GM21367 (cell line): ENCODE measurements at regions not wholly inside any gene's neighbourhood (a gene's known extent, or its start where the extent isn't known, plus 50 kb on each side); places are given as distances from the start of the nearest gene placed in this dataset.
"Not testable (repeated sequence)": the region's sequence is repeated elsewhere in the genome, so short reads cannot be mapped to it uniquely, and the experiment has no call there.

ENCODE experiments used
- ATAC-seq: cut with Tn5 transposase; IDR thresholded peaks from one replicate; pipeline ENCODE4 v1.9.1; 2021; ENCODE audit not compliant: unreplicated experiment

GRCh38 chr9:80678906-80679305, 1010.4 kb downstream of the TLE1 start:
- ATAC-seq, result no peak

- no peak for ATAC-seq
Observed at GRCh38 chr9:80673496-80673895, 1015.9 kb downstream of the TLE1 start.

- ATAC-seq, result no peak
Observed at GRCh38 chr9:80665479-80665878, 1023.9 kb downstream of the TLE1 start.

GRCh38 chr9:80664327-80665210, 1024.8 kb downstream of the TLE1 start:
- ATAC-seq, result no peak

GRCh38 chr9:80659751-80660150, 1029.6 kb downstream of the TLE1 start:
- not testable (repeated sequence) for ATAC-seq

- ATAC-seq, result no peak
Observed at GRCh38 chr9:80651044-80651443, 1038.3 kb downstream of the TLE1 start.

- ATAC-seq, result no peak
Observed at GRCh38 chr9:80649496-80649895, 1039.9 kb downstream of the TLE1 start.

GRCh38 chr9:80649001-80649420, 1040.3 kb downstream of the TLE1 start:
- no peak for ATAC-seq

- ATAC-seq, result no peak
Observed at GRCh38 chr9:80648336-80648735, 1041.0 kb downstream of the TLE1 start.

- ATAC-seq, result no peak
Observed at GRCh38 chr9:80646211-80646610, 1043.1 kb downstream of the TLE1 start.

- no peak for ATAC-seq
Observed at GRCh38 chr9:80644044-80644443, 1045.3 kb downstream of the TLE1 start.

GRCh38 chr9:80635065-80635464, 1054.3 kb downstream of the TLE1 start:
- no peak for ATAC-seq

- ATAC-seq, result no peak
Observed at GRCh38 chr9:80632041-80632440, 1057.3 kb downstream of the TLE1 start.

GRCh38 chr9:80622508-80622907, 1050.7 kb downstream of the TLE4 start:
- no peak for ATAC-seq

GRCh38 chr9:80619356-80619755, 1047.6 kb downstream of the TLE4 start:
- ATAC-seq, result no peak

GRCh38 chr9:80615964-80616363, 1044.2 kb downstream of the TLE4 start:
- no peak for ATAC-seq

GRCh38 chr9:80605793-80606192, 1034.0 kb downstream of the TLE4 start:
- ATAC-seq, result no peak

GRCh38 chr9:80605129-80605528, 1033.4 kb downstream of the TLE4 start:
- no peak for ATAC-seq

- ATAC-seq, result no peak
Observed at GRCh38 chr9:80602291-80602690, 1030.5 kb downstream of the TLE4 start.

- ATAC-seq, result no peak
Observed at GRCh38 chr9:80596579-80596978, 1024.8 kb downstream of the TLE4 start.

- ATAC-seq, result no peak
Observed at GRCh38 chr9:80595192-80595591, 1023.4 kb downstream of the TLE4 start.

- no peak for ATAC-seq
Observed at GRCh38 chr9:80592413-80592812, 1020.6 kb downstream of the TLE4 start.

GRCh38 chr9:80586786-80587330, 1015.1 kb downstream of the TLE4 start:
- no peak for ATAC-seq
